ENCODE measurements at regions not wholly inside any gene's neighbourhood (a gene's known extent, or its start where the extent isn't known, plus 50 kb on each side); places are given as distances from the start of the nearest gene placed in this dataset.

- Histone ChIP-seq H3K9me3 (no peaks in the 10 kb centered on the region), H3K4me1 (peaks cover 0 to 31% (median 24%) of the 10 kb centered on the region in 6 donors), H3K4me3 (no peak overlapping the region), H3K27me3 (replicated peaks in 1 of 7) (peaks cover 0 to 88% (median 54%) of the 10 kb centered on the region in 7 donors), H3K36me3 (no peaks in the 10 kb centered on the region), H3K27ac (no peak overlapping the region)
- TF ChIP-seq POLR2AphosphoS5 (IDR thresholded peaks at IDR 0.05) (no peak), CTCF (IDR thresholded peaks at IDR 0.05 in 8 of 11, conservative IDR thresholded peaks at IDR 0.05 in 3 of 11) (no peak), POLR2A (IDR thresholded peaks at IDR 0.05) (no peak)
- intact Hi-C loops (cut with DNase I; ENCODE audit: low total_unique reads) = no loop called here
- DNase-seq = no peak
- 82 to 94% (median 86%) methylated on average over 4 of the region's 4 CpGs for WGBS, 5 donors
These were observed 157.1 kb upstream of the SIX2 start for GRCh38 chr2:45166229-45166890.

- intact Hi-C loops (cut with DNase I; ENCODE audit: low total_unique reads) = no loop called here
- no peak for TF ChIP-seq POLR2AphosphoS5 (IDR thresholded peaks at IDR 0.05)
- TF ChIP-seq POLR2A (IDR thresholded peaks at IDR 0.05) = no peak
- no peak for TF ChIP-seq CTCF (IDR thresholded peaks at IDR 0.05 in 8 of 11, conservative IDR thresholded peaks at IDR 0.05 in 3 of 11)
- WGBS, 5 donors = 56 to 81% (median 76%) methylated on average over 1 of the region's 1 CpG
These were observed 153.5 kb upstream of the SIX2 start for GRCh38 chr2:45162711-45163110.

GRCh38 chr2:45156605-45157004 is 147.4 kb upstream of the SIX2 start:
- Histone ChIP-seq H3K36me3 (no peaks in the 10 kb centered on the region), H3K27me3 (replicated peaks in 1 of 7) (peaks cover 0 to 17% (median 0%) of the 10 kb centered on the region in 7 donors), H3K9me3 (peaks cover 0 to under 1% (median 0%) of the 10 kb centered on the region in 8 donors), H3K4me1 (no peaks in the 10 kb centered on the region), H3K27ac (no peak overlapping the region), H3K4me3 (no peak overlapping the region)
- DNase-seq = no peak
- TF ChIP-seq POLR2AphosphoS5 (IDR thresholded peaks at IDR 0.05) = no peak
- intact Hi-C loops (cut with DNase I; ENCODE audit: low total_unique reads) = no loop called here
- WGBS, 5 donors = 74 to 94% (median 83%) methylated on average over 4 of the region's 4 CpGs

More at GRCh38 chr2:45162711-45163110, 153.5 kb upstream of the SIX2 start:
- Histone ChIP-seq H3K27ac (no peak overlapping the region), H3K9me3 (no peaks in the 10 kb centered on the region), H3K4me1 (no peaks in the 10 kb centered on the region), H3K4me3 (no peak overlapping the region), H3K36me3 (no peaks in the 10 kb centered on the region), H3K27me3 (replicated peaks in 1 of 7) (peaks cover 0 to 63% (median 18%) of the 10 kb centered on the region in 7 donors)
- DNase-seq = no peak

- Histone ChIP-seq H3K36me3 (no peaks in the 10 kb centered on the region), H3K27ac (no peak overlapping the region), H3K4me1 (no peaks in the 10 kb centered on the region), H3K27me3 (replicated peaks in 1 of 7) (peaks cover 0 to 10% (median 0%) of the 10 kb centered on the region in 7 donors), H3K4me3 (no peak overlapping the region), H3K9me3 (peaks cover 0 to 19% (median 12%) of the 10 kb centered on the region in 8 donors)
- intact Hi-C loops (cut with DNase I; ENCODE audit: low total_unique reads) = no loop called here
- no peak for DNase-seq
- 73 to 84% (median 81%) methylated on average over 4 of the region's 4 CpGs for WGBS, 5 donors
- TF ChIP-seq POLR2AphosphoS5 (IDR thresholded peaks at IDR 0.05) = no peak
- TF ChIP-seq CTCF (IDR thresholded peaks at IDR 0.05 in 8 of 11, conservative IDR thresholded peaks at IDR 0.05 in 3 of 11) = no peak
- TF ChIP-seq POLR2A (IDR thresholded peaks at IDR 0.05) = no peak
These were observed 145.4 kb upstream of the SIX2 start for GRCh38 chr2:45154606-45155155.

All from spleen (tissue), 11 donors.